ENCODE measurements at regions not wholly inside any gene's neighbourhood (a gene's known extent, or its start where the extent isn't known, plus 50 kb on each side); places are given as distances from the start of the nearest gene placed in this dataset.

- TF ChIP-seq CTCF (IDR thresholded peaks at IDR 0.05; ENCODE audit: insufficient read depth, low read length, poor library complexity, severe bottlenecking) (no peak), EZH2phosphoT487 (conservative IDR thresholded peaks at IDR 0.05; ENCODE audit: low read length) (no peak)
Measured at GRCh38 chr14:65251213-65251612, 148.9 kb upstream of the MAX start.

Data from SU-DHL-6 (cell line).